GM18870 (cell line): ENCODE measurements at regions not wholly inside any gene's neighbourhood (a gene's known extent, or its start where the extent isn't known, plus 50 kb on each side); places are given as distances from the start of the nearest gene placed in this dataset.

Experiments
- ATAC-seq: cut with Tn5 transposase; IDR thresholded peaks from one replicate; pipeline ENCODE4 v1.9.1; 2021; ENCODE audit warnings: moderate library complexity; ENCODE audit not compliant: unreplicated experiment

DNA sequence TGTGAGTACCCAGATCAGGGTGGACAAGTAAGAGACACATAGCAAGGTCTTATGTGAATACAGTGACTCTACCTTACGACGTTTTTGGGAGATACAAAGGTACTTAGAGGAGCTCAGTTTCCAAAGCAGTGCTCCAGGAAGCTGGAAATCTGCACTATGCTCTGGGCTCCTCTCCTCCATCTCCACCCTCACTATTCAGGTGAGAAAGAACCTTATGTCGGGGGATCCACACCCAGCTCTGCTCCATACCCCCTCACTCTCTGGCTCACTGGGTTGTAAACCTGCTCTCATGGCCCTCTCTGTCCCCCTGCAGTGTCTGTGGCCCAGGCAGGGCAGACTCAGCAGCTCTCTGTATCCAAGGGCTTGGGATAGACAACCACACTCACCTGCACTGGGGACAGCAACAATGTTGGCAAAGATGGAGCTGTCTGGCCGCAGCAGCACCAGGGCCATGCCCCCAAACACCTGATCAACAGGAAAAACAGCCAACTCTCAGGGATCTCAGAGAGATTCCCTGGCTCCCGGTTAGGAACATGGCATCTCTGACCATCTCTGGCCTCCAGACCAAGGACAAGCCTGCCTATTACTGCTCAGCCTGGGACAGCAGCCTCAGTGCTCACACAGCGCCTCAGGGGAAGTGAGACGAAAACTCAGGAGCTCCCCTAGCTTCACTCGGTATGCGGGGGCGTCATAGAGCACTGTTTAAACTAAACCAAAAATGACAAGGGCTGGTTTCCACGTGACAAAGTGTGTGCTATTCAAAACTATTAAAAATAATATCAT lies 60.9 kb upstream of the TOP3B start:
- ATAC-seq: no peak

DNA sequence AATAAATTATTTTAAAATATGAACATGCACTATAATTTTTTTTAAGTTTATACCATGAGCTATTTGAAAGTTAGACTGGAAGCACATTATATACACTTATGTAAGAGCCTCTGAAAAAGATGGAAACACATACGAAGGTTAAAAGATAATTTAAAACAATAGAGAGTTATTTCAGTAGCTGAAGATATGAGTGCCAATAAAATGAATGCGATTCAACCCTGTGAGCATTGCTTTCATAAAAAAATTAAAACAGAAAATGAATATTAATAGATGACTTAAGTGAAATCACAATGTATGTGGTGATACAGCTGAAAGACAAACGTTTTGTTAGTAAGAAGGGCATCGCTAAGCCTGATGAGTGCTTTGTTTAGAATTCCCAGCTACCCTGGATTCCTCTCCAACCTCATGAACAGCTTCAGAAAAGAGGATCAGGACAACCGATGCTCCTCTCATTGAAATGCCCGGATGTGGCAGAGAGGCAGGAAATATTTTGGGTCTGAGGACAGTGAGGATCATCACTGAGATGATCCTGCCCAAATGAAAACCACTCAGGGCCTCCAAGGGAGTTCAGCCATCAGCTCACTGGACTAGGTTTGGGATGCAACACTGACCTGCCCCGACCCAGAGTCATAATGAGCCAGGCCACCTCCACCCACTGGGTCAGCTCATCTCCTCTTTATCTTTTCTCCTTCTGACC lies 60.2 kb upstream of the TOP3B start:
- ATAC-seq: no peak

DNA sequence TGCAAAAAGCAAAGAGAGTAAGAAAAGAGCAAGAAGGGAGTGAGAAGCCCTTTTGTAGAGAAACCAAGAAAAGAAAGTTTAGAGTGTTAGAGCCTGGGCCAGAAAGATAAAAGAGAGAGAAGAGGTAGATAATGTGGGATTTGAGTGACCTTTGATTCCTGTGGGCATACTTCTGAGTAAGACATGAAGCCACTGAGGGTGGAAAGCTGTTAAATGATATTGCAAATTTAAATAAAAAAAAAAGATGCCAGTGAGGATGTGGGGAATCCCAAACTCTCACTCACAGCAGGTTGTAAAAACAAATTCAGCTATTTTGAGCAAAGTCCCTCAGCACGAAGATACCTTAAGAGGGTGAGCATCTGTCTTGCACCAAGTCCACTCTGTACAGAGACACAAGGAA lies 59.4 kb upstream of the TOP3B start:
- ATAC-seq: no peak

DNA sequence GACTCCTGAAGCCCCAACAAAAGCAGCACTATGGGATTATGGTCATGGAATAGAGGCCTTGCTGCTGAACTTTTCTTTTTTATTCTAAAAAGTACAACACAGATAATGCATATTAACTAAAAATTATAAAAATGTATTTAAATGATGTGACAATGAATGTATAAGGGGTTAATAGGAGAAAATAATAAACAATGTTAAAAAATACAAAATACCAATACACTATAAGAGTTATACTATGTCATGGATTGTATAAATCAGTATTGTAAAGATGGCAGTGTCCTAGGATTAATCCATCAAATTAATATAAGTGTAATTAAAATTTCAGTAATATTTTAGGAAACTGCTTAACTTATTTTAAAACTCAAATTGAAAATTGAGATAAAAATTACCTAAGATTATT lies 58.3 kb upstream of the TOP3B start:
- ATAC-seq: no peak

DNA sequence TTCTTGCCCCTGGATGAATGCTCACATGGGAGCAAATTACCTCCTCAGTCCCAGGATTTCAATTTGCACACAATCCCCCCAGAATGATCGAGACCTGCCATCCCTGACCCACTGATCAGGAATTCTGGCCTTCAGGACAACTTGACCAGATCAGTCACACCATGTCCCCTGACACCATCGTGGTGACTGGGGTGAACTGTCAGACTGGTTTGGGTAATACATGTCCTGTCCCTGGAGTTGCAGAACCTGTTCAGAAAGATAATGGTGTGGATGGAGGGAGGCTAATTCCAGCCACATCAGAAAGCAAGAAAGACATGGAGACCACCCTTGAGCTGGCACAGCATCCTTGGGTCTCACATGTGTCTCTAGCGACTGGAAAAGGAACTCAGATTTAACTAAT lies 57.9 kb upstream of the TOP3B start:
- ATAC-seq: no peak

DNA sequence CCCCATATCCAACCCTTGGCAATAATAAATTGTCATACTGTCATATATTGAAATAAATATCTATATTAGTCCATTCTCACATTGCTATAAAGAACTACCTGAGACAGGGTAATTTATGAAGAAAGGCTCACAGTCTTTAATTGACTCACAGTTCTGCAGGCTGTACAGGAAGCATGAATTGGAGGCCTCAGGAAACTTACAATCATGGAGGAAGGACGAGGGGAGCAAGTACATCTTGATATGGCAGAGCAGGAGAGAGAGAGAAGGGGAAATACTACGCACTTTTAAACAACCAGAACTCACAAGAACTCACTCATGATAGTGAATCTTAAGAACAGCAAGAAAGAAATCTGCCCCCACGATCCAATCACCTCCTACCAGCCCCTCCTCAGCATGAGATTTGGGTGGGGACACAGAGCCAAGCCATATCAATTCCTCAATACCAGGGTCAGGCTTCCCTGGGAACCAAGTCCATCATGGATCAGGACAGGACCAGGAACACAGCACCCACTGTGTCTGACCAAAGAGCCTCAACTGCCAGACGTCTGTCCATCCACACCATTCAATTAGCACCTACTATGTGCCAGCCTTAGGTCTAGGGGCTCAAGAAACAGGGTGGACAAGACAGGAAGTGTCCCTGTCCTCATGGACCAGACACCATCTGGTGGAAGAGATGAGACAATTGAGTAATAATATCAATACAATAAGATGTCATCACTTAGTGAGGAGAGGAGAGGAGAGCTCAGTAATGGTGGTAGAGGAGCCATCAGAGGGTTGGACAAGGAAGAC lies 56.9 kb upstream of the TOP3B start:
- no peak for ATAC-seq

DNA sequence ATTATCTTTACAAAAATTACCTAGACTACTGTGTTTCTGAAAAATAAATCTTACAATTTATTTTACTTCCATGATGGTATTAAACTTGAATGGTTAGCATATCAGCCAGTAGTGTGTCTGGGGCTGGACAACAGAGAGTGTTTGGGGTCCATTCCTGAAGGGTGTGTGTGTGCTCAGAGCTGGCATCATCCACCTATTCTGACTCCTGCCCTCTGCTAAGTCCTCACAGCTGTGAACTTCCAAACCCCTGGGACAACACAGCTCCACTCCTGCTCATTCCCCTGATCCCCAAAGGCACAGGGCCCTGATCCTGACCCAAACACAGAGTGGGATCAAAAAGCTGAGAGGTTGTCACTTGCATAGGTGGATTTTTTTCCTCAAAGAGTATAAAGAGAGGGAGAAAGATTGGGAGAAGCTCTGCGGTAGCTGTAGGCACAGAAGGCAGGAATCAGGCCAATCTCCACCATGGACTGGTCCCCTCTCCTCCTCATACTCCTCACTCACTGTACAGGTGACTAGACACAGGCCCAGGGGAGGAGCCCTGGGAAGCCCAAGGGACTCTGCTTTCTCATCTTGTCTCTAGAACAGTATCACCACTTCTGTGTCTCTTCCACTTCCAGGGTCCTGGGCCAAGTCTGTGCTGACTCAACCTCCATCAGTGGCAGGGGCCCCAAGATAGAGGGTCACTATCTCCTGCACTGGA lies 55.7 kb upstream of the TOP3B start:
- no peak for ATAC-seq

DNA sequence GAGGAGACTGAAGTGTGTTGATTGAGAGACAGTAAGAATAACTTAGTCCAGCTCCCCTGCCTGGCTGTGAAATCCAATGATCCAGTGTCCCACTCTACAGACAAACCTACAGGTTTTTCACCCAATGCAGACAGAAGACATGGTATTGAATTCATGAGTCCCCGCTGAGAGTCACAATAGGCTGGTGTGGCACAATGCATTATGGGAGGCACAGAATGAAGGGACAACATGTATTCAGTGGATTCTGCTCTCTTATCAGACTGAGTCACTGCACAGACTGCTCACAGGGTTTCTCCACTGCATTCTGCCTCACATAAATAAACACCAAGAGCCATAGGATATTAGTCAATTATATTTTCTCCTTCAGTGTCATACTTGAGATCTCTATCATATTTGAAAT lies 55.2 kb upstream of the TOP3B start:
- ATAC-seq: no peak

DNA sequence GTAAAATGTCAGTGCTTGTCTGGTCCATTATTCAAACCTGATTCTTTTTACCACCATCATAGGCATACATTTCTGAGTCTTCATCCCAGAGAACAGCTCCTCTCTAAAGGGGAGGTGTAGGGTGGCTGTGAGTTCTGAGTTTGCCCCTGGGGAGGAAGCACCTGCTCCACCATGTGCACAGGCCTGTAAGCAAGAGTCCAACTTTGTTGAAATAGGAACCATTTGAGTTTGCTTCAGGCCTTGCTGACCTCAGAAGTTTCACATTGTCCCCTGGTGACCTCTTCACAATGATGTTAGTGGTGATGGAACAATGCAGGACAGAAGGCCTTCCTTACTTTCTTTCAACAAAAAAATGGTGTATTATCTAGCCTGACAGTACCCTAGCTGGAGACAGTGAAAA lies 54.6 kb upstream of the TOP3B start:
- ATAC-seq: no peak

DNA sequence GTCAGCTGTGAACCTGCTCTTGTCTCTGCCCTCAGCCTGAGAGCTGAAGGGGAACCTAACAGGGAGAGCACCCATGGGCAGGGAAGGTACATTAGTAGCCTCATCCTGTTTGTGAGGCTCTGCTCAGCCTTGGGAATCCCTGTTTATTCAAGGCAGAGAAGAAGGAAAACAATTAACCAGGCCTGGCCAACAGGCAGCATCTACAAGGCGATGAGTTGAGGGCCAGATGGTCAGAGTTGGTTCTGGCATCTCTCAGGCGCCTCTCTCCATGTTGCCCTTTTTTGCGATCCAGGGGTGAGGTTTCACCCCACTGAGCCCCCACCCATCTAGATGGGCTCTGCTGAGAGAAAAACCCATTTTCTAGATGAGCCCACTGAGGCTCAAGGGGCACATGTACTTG lies 54.0 kb upstream of the TOP3B start:
- no peak for ATAC-seq

DNA sequence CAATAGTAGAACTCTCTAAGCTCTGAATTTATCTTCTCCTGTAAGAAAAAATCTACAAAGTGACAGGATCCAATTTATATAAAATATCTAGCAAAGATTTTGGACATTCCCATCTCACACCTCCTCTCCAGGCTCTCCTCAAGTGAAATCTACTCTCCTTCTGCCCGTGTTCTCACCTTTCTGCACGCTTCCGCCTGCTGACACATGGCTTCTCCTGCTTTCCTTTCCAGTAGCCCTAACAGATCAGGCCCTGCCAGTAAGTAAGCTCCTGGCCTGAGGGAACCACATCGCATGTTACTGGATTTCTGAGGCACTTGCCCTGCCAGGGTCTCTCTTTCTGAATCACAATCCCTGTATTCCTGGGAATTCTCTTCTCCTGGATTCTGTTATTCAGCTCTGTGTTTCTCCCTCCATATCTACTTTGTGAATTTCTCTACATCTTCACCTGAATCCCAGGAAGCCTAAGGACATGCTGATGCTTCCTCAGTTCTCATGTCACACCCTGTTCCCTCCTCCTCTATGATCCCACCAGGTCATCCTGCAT lies 53.3 kb upstream of the TOP3B start:
- no peak for ATAC-seq

DNA sequence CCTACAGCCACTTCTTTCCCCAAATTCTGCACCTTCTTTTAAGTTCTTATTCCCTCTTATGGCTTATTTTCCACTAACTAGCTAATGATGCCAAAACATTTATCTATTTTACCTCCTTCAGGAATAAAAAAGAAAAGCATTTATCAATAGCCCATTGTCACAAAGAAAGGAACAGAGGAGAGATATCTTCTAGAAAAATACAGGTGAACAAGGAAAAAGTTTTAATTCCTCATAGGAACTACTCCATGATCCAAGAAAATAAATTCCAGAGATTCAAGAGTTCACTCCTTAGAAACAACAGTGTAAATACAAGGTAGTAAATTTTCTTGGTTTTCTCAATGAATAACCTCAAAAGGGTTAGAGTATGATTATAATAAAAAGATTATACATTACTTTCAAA lies 52.6 kb upstream of the TOP3B start:
- ATAC-seq: no peak

DNA sequence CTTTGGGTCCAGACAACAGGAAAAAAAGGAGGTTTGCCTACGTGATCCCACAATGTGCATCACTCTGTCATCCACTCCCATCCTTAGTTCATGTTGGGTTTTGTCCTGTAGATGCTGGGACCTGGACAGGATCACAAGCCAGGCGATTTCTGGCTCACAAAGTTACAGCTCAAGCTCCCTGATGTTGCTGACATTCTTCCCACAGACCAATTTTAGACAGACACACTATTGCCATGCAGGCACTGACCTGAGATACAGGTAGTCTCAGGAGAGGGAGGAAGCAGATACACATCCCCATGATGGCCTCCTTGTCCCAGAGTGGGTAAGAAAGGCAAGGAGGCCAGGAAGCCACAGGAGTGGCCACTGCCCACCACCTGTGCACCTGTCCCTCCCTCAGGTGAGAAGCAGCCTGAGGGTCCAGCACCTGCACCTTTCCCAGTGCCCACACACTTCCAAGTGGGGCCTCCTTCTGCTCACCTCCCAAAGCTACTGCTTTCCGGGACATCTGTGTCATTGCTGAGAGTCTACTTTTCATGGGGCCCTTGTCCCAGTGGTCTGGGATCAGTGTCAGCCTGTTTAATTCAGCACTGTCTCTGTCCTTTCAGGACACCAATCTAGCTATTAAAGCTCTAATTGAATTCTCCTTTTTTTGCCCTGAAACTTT lies 52.0 kb upstream of the TOP3B start:
- ATAC-seq: no peak

DNA sequence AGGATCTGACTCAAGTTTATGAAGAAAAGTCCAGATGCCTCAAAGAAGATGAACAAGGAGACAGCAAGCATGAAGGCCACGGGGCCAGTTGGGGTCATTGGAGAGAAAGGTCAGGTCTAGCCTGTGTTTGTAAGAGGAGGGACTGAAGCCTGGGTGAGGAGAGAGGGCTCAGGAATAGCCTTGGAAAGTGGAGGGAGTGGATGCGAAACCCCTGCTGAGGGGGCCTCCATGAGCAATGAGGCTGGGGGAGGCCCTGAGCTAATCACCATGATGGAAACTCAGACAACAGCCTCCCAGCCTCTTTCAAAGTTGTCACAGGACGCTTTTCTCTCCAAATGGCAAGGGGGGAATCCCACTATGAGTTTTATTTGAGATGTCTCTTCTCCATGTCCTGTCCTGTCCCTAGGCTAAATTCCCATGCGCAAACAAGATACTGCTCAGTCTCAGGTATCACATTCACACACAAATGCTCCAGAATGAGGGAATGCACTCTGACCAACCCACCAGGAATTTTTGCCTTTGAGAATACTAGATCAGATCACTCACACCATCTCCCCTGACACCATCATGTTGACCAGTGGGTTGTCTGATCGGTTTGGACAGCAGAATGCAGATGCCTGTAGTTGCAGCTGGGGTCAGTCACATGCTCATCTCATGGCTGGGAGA lies 51.3 kb upstream of the TOP3B start:
- no peak for ATAC-seq

DNA sequence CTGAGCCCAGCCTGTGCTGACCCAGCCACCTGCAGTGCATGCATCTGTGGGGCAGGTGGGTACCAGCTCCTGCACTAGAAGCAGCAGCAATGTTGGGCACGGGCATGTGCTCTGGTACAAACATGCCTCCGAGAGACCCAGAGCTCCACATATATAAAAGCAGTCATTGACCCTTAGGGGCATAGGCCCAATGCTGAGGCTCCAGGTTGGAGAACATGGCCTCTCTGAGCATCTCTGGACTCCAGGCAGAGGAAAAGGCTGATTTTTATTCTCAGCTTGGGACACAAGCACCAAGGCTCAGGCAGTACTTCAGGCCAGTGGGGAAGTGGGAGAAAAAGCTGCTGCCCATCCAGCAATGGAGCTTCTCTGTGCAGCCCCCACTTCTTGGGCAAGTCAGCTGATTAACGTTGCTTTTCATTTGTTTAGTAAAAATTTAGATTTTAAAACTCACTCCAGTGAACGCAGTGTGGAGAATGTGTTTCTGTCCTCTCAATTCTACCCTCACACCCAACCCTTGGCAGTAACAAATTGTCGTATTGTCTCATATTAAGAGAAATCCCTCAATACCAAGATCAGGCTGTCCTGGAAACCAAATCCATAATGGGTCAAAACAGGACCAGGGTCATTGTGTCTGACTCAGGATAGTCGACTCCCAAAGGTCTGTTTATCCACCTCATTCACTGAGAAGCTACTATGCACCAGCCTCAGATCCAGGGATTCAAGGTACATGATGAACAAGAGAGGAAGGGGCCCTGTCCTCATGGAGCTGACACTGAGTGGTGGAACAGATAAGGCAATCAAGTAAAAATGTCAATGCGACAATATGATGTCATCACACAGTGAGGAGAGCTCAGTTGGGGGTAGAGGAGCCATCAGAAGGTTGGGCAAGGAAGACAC lies 50.6 kb upstream of the TOP3B start:
- ATAC-seq: no peak

DNA sequence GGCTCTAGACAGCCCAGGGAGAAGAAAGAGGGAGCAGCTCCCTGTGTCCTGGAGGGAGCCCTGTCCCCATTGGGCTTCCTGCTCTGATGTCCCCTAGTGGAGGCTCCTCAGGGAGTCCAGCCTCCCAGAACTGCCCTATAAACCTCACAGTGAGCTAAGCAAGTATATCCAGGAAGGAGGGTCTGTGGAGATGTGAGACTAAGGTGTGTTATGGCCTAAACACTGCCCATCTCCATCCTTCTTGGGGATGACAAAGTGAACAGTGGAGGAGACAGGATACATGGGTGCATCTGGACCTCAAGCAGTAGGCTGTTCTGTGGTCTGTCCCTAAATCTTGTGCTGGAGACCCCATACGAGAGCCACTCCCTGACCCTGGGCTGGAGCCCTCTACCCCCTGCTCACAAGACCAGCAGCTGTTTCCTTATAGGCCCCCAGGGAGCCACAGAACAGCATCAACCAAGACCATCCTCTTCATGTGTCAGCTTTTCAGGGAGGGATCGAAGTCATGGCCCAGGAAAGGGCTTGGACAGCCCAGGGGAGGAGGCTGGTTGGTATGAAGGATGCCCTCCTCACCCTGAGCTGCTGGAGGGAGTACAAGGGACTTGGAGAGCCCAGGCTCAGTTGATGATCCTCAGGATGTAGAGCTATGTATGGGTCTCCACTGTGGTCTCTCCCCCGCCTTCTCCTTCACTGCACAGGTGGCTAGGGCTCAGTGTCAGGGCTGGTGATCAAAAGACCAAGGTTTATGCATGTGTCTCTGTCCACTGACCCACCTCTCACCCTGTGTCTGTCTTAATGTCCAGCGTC lies 49.7 kb upstream of the TOP3B start:
- ATAC-seq: no peak
